SK-N-SH (cell line): ENCODE measurements at regions not wholly inside any gene's neighbourhood (a gene's known extent, or its start where the extent isn't known, plus 50 kb on each side); places are given as distances from the start of the nearest gene placed in this dataset.

ENCODE experiments used
- CTCF ChIA-PET: fragments of 300-600, 350-600 bp; formaldehyde crosslinking; extraction: SDS; loops from one replicate; lab custom pipeline; 2021; lab: Yijun Ruan, JAX
- POLR2A ChIA-PET: fragments of 350-600 bp; sonication (Branson Sonifier 250); formaldehyde crosslinking; extraction: SDS; loops from one replicate; lab custom pipeline; 2020; ENCODE audit warnings: antibody characterized with exemption, inconsistent platforms; lab: Yijun Ruan, JAX
- DNase-seq: peaks from one replicate; pipeline ENCODE4 v3.0.0; 2012
- H2AFZ ChIP-seq: fragments of 200-600 bp; sonication (generic); 2 replicates; pipeline ENCODE4 v1.8.1; 2016; ENCODE audit warnings: antibody characterized with exemption, mild to moderate bottlenecking, low read depth
- H3F3A ChIP-seq: fragments of 200-600 bp; sonication (generic); replicated peaks from 2 replicates; pipeline ENCODE3; 2016; ENCODE audit warnings: antibody characterized with exemption, mild to moderate bottlenecking; ENCODE audit not compliant: insufficient read depth
- H3K27ac ChIP-seq, 2 experiments: fragments of 200-500 bp in 1 of 2; fragments of 200-600 bp in 1 of 2; sonication (Bioruptor generic) in 1 of 2; sonication (generic), shearing (Covaris generic) in 1 of 2; 2 replicates each; pipeline versions ENCODE4 v1.5.1 to v1.6.1; 2014 to 2016; ENCODE audit warnings: low read depth in 2 of 2, inconsistent platforms in 1 of 2, low read length in 1 of 2, mild to moderate bottlenecking in 1 of 2, mixed read lengths in 1 of 2
- H3K27me3 ChIP-seq: fragments of 200-600 bp; sonication (generic), shearing (Covaris generic); 2 replicates; pipeline ENCODE4 v1.6.1; 2016; ENCODE audit warnings: mixed run types; ENCODE audit not compliant: insufficient read depth
- H3K36me3 ChIP-seq, 2 experiments: fragments of 200-500 bp in 1 of 2; fragments of 200-600 bp in 1 of 2; sonication (Bioruptor generic) in 1 of 2; sonication (generic) in 1 of 2; replicated peaks in 1 of 2; 2 replicates each; pipeline versions ENCODE3 to v1.5.1; 2014 to 2016; ENCODE audit warnings: low read length in 1 of 2, mild to moderate bottlenecking in 1 of 2; ENCODE audit not compliant: insufficient read depth in 2 of 2, control insufficient read depth in 1 of 2
- H3K4me1 ChIP-seq, 2 experiments: fragments of 200-500 bp in 1 of 2; fragments of 200-600 bp in 1 of 2; sonication (Bioruptor generic) in 1 of 2; sonication (generic), shearing (Covaris generic) in 1 of 2; 2 replicates each; pipeline versions ENCODE4 v1.5.1 to v1.6.1; 2014 to 2016; ENCODE audit warnings: low read depth in 1 of 2, low read length in 1 of 2, mixed run types in 1 of 2; ENCODE audit not compliant: insufficient read depth in 2 of 2, control insufficient read depth in 1 of 2
- H3K4me2 ChIP-seq: fragments of 200-600 bp; sonication (generic), shearing (Covaris generic); 2 replicates; pipeline ENCODE4 v1.6.1; 2017; ENCODE audit warnings: mixed run types
- H3K4me3 ChIP-seq, 2 experiments: fragments of 200-500 bp in 1 of 2; fragments of 200-600 bp in 1 of 2; sonication (Bioruptor generic) in 1 of 2; sonication (generic), shearing (Covaris generic) in 1 of 2; 2 replicates each; pipeline versions ENCODE4 v1.5.1 to v1.8.1; 2014 to 2016; ENCODE audit warnings: low read depth in 2 of 2, inconsistent platforms in 1 of 2, low read length in 1 of 2, mild to moderate bottlenecking in 1 of 2, mixed read lengths in 1 of 2, moderate library complexity in 1 of 2
- H3K79me2 ChIP-seq: fragments of 200-600 bp; sonication (generic); 2 replicates; pipeline ENCODE4 v1.8.1; 2017; ENCODE audit warnings: mild to moderate bottlenecking; ENCODE audit not compliant: insufficient read depth
- H3K9ac ChIP-seq: fragments of 200-600 bp; sonication (generic); 2 replicates; pipeline ENCODE4 v1.6.1; 2017; ENCODE audit warnings: mixed run types
- H3K9me2 ChIP-seq: fragments of 200-600 bp; sonication (generic); 2 replicates; pipeline ENCODE4 v1.6.1; 2017; ENCODE audit warnings: mixed run types
- H3K9me3 ChIP-seq: fragments of 200-600 bp; sonication (generic); 2 replicates; pipeline ENCODE4 v1.6.1; 2017; ENCODE audit warnings: mixed run types, mild to moderate bottlenecking, moderate library complexity
- H4K20me1 ChIP-seq: fragments of 200-600 bp; sonication (generic); 2 replicates; pipeline ENCODE4 v1.6.1; 2017; ENCODE audit warnings: mild to moderate bottlenecking, mixed run types; ENCODE audit not compliant: insufficient read depth
- CTCF ChIP-seq: fragments of 200-600 bp; sonication (generic); IDR thresholded peaks from 2 replicates; pipeline ENCODE4 v1.6.1; 2017; ENCODE audit warnings: antibody characterized with exemption, mild to moderate bottlenecking, moderate library complexity
- ELF1 ChIP-seq: IDR thresholded peaks from 2 replicates; pipeline ENCODE4 v1.4.0; 2012
- EP300 ChIP-seq, 2 experiments: IDR thresholded peaks; 2 replicates each; pipeline versions ENCODE4 v1.4.0 to v1.6.1; 2012; ENCODE audit warnings: borderline replicate concordance in 1 of 2, low read depth in 1 of 2, low read length in 1 of 2
- FOXJ3 ChIP-seq: sonication (generic); formaldehyde crosslinking; IDR thresholded peaks from 2 replicates; pipeline ENCODE4 v1.5.1; 2020; ENCODE audit warnings: mild to moderate bottlenecking, missing genetic modification reagents
- GATA2 ChIP-seq: sonication (generic); formaldehyde crosslinking; IDR thresholded peaks from 2 replicates; pipeline ENCODE4 v1.5.0; 2020; ENCODE audit warnings: mild to moderate bottlenecking, missing genetic modification reagents
- NFIC ChIP-seq: IDR thresholded peaks from 2 replicates; pipeline ENCODE4 v1.4.0; 2012; ENCODE audit warnings: borderline replicate concordance
- NRF1 ChIP-seq: IDR thresholded peaks from 2 replicates; pipeline ENCODE4 v1.6.1; 2012; ENCODE audit warnings: low read depth, mild to moderate bottlenecking, low read length
- POLR2AphosphoS5 ChIP-seq: IDR thresholded peaks from 2 replicates; pipeline ENCODE4 v1.6.1; 2012; ENCODE audit warnings: low read depth, low read length
- RFX5 ChIP-seq: IDR thresholded peaks from 2 replicates; pipeline ENCODE4 v1.6.1; 2012; ENCODE audit warnings: mild to moderate bottlenecking, improper control_type of control experiment, low read length
- RXRA ChIP-seq: IDR thresholded peaks from 2 replicates; pipeline ENCODE4 v1.4.0; 2012; ENCODE audit warnings: low read depth, mild to moderate bottlenecking, borderline replicate concordance
- SIN3A ChIP-seq: IDR thresholded peaks from 2 replicates; pipeline ENCODE4 v1.6.1; 2012; ENCODE audit warnings: low read depth, mild to moderate bottlenecking, low read length, moderate library complexity, borderline replicate concordance
- SMC3 ChIP-seq: IDR thresholded peaks from 2 replicates; pipeline ENCODE4 v1.6.1; 2012; ENCODE audit warnings: low read depth, low read length, improper control_type of control experiment
- TCF12 ChIP-seq: IDR thresholded peaks from 2 replicates; pipeline ENCODE4 v1.4.0; 2012
- TEAD4 ChIP-seq: IDR thresholded peaks from 2 replicates; pipeline ENCODE4 v1.4.0; 2012; ENCODE audit warnings: mild to moderate bottlenecking, borderline replicate concordance; ENCODE audit not compliant: insufficient read depth
- USF2 ChIP-seq: fragments of 150-350 bp; IDR thresholded peaks from 2 replicates; pipeline ENCODE4 v1.6.1; 2017; ENCODE audit warnings: antibody characterized with exemption, low read length, low read depth, borderline replicate concordance
- ZBTB33 ChIP-seq: IDR thresholded peaks from 2 replicates; pipeline ENCODE4 v1.4.0; 2012; ENCODE audit warnings: low read depth, borderline replicate concordance
- WGBS: methylation state at CpG from one replicate; pipeline ENCODE4 v1.1.6; 2017; ENCODE audit warnings: low lambda C conversion rate; 5-methylcytosine and 5-hydroxymethylcytosine counted together

GRCh38 chr12:128137140-128137539, 129.8 kb upstream of the TMEM132C start (continued):
- no peak for TF ChIP-seq ZBTB33
- no peak for TF ChIP-seq POLR2AphosphoS5
- TF ChIP-seq SMC3: no peak
- TF ChIP-seq CTCF: no peak
- no peak for TF ChIP-seq RFX5

GRCh38 chr12:128138125-128138524, 128.8 kb upstream of the TMEM132C start:
- H3K79me2 ChIP-seq: no peaks in the 10 kb centered on the region
- no peaks in the 10 kb centered on the region; a peak in 1 of 4 replicates for H3K4me1 ChIP-seq
- TF ChIP-seq CTCF: no peak
- no peak for TF ChIP-seq SIN3A
- TF ChIP-seq NRF1: no peak
- TF ChIP-seq USF2: no peak
- no peak for TF ChIP-seq FOXJ3 (CRISPR knock-in tag)
- no peak for TF ChIP-seq EP300 (IDR thresholded peaks at IDR 0.05; ENCODE audit: borderline replicate concordance in 1 of 2, low read depth in 1 of 2, low read length in 1 of 2)
- no peak for TF ChIP-seq GATA2 (CRISPR knock-in tag)
- no peak for TF ChIP-seq RXRA
- no peak for TF ChIP-seq NFIC
- no peak for TF ChIP-seq TEAD4
- no peak for TF ChIP-seq ELF1
- TF ChIP-seq TCF12: no peak
- DNase-seq: no peak
- H4K20me1 ChIP-seq: no peaks in the 10 kb centered on the region
- ChIA-PET CTCF (interaction anchor here (1.2 kb wide), 1 partner anchor 69 kb away, joined by 3 read pairs; no protein-coding TSS in a partner anchor), POLR2A (no interaction called here)
- no peaks in the 10 kb centered on the region for H3K27me3 ChIP-seq
- H2AFZ ChIP-seq: no peak overlapping the region
- no peak overlapping the region for H3K4me2 ChIP-seq
- H3K9me3 ChIP-seq: peaks cover 3% of the 10 kb centered on the region; the same call in 1 of the 2 replicates
- H3K27ac ChIP-seq: no peak overlapping the region
- WGBS: 17% methylated on average over 1 of the region's 1 CpG
- no peak overlapping the region for H3K9ac ChIP-seq
- H3K9me2 ChIP-seq: no peaks in the 10 kb centered on the region
- H3K4me3 ChIP-seq: no peak overlapping the region
- no peaks in the 10 kb centered on the region for H3F3A ChIP-seq
- H3K36me3 ChIP-seq: no peaks in the 10 kb centered on the region
